Adrenal gland (tissue), 9 donors: ENCODE measurements at regions not wholly inside any gene's neighbourhood (a gene's known extent, or its start where the extent isn't known, plus 50 kb on each side); places are given as distances from the start of the nearest gene placed in this dataset.

Source experiments
- DNase-seq, 7 donors: peaks; one replicate each; pipeline ENCODE4 v3.0.0-alpha.2; 2019 to 2020
- H3K27ac ChIP-seq, 5 donors: fragments of 200-600 bp; sonication (generic) in 4 of 5; 1 replicate in 3 of 5; 2 replicates in 2 of 5; pipeline versions ENCODE4 v1.5.1 to v1.8.0; 2016 to 2020; ENCODE audit warnings: mild to moderate bottlenecking in 1 of 5
- H3K27me3 ChIP-seq: fragments of 200-600 bp; 2 replicates; pipeline ENCODE4 v1.8.0; 2021
- H3K36me3 ChIP-seq, 2 donors: fragments of 200-600 bp; replicated peaks in 1 of 2; 1 replicate in 1 of 2; 2 replicates in 1 of 2; pipeline versions ENCODE4 v1.5.1 to v1.8.0; 2018 to 2022
- H3K4me1 ChIP-seq, 2 donors: fragments of 200-600 bp; replicated peaks in 1 of 2; 1 replicate in 1 of 2; 2 replicates in 1 of 2; pipeline versions ENCODE4 v1.5.1 to v1.8.0; 2018 to 2021
- H3K4me3 ChIP-seq, 4 donors: fragments of 200-600 bp; sonication (generic) in 3 of 4; one replicate each; pipeline ENCODE4 v1.5.1; 2016 to 2018
- H3K9me3 ChIP-seq, 3 donors: fragments of 200-600 bp; sonication (generic) in 1 of 3; replicated peaks in 1 of 3; 1 replicate in 2 of 3; 2 replicates in 1 of 3; pipeline versions ENCODE4 v1.5.1 to v1.8.0; 2016 to 2021
- POLR2A ChIP-seq, 2 donors: fragments of 450-650 bp; IDR thresholded peaks; one replicate each; pipeline ENCODE4 v1.6.1; 2017; ENCODE audit warnings: antibody characterized with exemption in 2 of 2, mild to moderate bottlenecking in 2 of 2, moderate library complexity in 1 of 2
- WGBS, 4 donors: extraction: QIAGEN DNeasy Blood & Tissue Kit in 2 of 4; methylation state at CpG; one replicate each; pipeline versions ENCODE4 v1.1.5 to v1.1.7; 2013 to 2017; 5-methylcytosine and 5-hydroxymethylcytosine counted together
- intact Hi-C, 2 donors: fragments of 100-400 bp; cut with DNase I; formaldehyde crosslinking; loops; one replicate each; pipeline versions ENCODE4 v1.14.1 to v1.15.0; 2022 to 2023
- TF ChIP-seq, protein P1 (sequence below), 6 experiments: fragments of 450-650 bp in 4 of 6; fragments of 200-600 bp in 2 of 6; sonication (generic) in 1 of 6; IDR thresholded peaks; 1 replicate in 5 of 6; 2 replicates in 1 of 6; pipeline versions ENCODE4 v1.5.1 to v1.8.0; 2016 to 2021; ENCODE audit warnings: antibody characterized with exemption in 6 of 6, mild to moderate bottlenecking in 2 of 6, moderate library complexity in 1 of 6
- donor health status: healthy with polysubstance abuse.
- donor health status: Bipolar disorder and iron deficiency.
- donor health status: DM: yes; HTN: yes; CAD: no.
- donor health status: DM: no; HTN: no; CAD: no.
- donor health status: DM: no; HTN: no; CAD: no.

DNA sequence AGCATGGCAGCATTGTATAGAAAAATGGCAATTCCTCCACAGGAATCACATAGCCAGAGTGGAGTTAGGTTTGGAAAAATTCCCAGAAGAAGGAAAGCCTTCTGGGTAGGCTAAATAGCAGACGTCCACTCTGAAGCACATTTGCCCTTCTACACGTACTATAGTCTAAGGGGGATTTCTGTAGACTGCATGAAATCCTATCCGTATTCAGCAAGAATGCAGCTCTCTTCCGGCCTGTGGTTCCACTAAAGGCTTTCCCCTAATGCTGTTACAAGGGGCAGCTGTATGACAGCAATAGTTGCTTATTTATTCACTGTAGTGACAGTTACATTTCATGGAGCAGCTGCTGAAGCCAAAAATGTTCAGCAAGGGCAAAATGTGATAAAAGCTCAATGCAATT, 263.6 kb downstream of the RWDD3 start:
- H3K4me1 ChIP-seq, result no peaks in the 10 kb centered on the region
- 65 to 86% (median 71%) methylated on average over 4 of the region's 4 CpGs for WGBS, 4 donors
- H3K4me3 ChIP-seq, result no peak overlapping the region
- no peaks in the 10 kb centered on the region for H3K27me3 ChIP-seq
- intact Hi-C loops, result no loop called here
- no peak overlapping the region for H3K27ac ChIP-seq
- DNase-seq, result no peak
- no peak for TF ChIP-seq POLR2A (IDR thresholded peaks at IDR 0.05)
- TF ChIP-seq, protein P1, sequence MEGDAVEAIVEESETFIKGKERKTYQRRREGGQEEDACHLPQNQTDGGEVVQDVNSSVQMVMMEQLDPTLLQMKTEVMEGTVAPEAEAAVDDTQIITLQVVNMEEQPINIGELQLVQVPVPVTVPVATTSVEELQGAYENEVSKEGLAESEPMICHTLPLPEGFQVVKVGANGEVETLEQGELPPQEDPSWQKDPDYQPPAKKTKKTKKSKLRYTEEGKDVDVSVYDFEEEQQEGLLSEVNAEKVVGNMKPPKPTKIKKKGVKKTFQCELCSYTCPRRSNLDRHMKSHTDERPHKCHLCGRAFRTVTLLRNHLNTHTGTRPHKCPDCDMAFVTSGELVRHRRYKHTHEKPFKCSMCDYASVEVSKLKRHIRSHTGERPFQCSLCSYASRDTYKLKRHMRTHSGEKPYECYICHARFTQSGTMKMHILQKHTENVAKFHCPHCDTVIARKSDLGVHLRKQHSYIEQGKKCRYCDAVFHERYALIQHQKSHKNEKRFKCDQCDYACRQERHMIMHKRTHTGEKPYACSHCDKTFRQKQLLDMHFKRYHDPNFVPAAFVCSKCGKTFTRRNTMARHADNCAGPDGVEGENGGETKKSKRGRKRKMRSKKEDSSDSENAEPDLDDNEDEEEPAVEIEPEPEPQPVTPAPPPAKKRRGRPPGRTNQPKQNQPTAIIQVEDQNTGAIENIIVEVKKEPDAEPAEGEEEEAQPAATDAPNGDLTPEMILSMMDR (IDR thresholded peaks at IDR 0.05), result no peak
- H3K9me3 ChIP-seq, result no peaks in the 10 kb centered on the region
- no peaks in the 10 kb centered on the region for H3K36me3 ChIP-seq

DNA sequence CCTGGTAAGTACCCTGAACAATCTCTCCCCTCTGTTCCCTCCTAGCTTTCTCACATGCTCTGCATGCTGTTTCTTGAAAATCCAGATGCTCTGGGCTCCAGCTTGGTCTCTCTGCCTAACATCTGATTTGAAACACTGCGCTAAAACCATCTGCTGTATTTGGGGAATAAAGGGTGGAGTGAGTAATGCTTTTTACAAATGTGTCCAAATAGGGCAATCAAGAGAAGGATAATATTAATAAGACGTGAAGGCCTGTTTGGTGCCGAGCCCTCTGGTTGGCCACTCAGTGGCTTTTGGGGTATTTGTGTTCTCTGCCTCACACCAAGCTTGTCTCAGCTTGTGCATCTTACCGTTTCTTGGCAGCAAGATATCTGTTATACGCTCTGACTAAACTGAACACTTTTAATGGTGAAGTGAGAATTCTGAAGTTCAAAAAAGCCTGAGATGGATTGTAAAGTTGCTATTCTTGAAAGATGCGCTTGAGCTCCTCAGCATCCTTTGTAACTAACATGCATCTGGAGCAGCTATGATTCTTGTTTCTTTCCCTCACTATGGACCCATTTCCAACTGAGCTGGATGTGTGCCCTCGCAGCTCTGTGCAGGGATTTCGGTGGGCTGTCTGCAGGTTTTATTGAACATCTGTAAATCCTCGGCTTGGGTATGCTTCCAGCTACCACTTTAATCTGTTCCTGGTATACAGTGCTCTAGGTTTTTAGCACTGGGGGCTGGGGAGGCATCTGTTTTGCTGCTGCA, 269.4 kb downstream of the RWDD3 start:
- no peaks in the 10 kb centered on the region for H3K36me3 ChIP-seq
- intact Hi-C loops, result no loop called here
- no peaks in the 10 kb centered on the region for H3K9me3 ChIP-seq
- WGBS, 4 donors, result 79 to 88% (median 82%) methylated on average over 9 of the region's 9 CpGs
- no peaks in the 10 kb centered on the region for H3K27me3 ChIP-seq
- DNase-seq, result no peak
- no peaks in the 10 kb centered on the region for H3K4me1 ChIP-seq
- H3K4me3 ChIP-seq, result no peak overlapping the region
- no peak overlapping the region for H3K27ac ChIP-seq
- no peak for TF ChIP-seq POLR2A (IDR thresholded peaks at IDR 0.05)
- TF ChIP-seq, protein P1 (IDR thresholded peaks at IDR 0.05), result no peak

DNA sequence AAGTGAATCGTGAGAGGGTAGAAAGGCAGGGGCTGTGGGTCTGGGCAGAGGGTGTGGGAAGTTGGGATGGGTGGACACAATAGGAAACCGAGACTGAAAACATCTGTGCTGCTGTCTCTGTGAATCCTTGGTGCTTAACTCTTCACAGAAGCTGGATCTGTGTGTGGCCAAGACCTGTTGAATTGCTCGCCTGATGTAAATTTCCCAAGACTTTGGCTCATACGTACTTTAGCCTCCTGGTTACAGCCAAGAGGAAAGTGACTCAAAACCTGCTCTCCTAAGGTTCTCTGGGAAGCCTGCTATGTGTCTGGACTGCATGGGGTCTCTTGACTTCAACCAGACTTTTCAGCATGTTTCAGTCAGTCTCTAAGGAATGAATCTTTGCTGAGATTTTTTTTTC, 270.3 kb downstream of the RWDD3 start:
- H3K4me1 ChIP-seq, result no peaks in the 10 kb centered on the region
- H3K27ac ChIP-seq, result no peak overlapping the region
- no peak overlapping the region for H3K4me3 ChIP-seq
- H3K36me3 ChIP-seq, result no peaks in the 10 kb centered on the region
- no peak for DNase-seq
- intact Hi-C loops, result no loop called here
- WGBS, 4 donors, result 58 to 72% (median 67%) methylated on average over 4 of the region's 4 CpGs
- H3K27me3 ChIP-seq, result no peaks in the 10 kb centered on the region
- no peak for TF ChIP-seq POLR2A (IDR thresholded peaks at IDR 0.05)
- TF ChIP-seq, protein P1 (IDR thresholded peaks at IDR 0.05), result no peak
- no peaks in the 10 kb centered on the region for H3K9me3 ChIP-seq

DNA sequence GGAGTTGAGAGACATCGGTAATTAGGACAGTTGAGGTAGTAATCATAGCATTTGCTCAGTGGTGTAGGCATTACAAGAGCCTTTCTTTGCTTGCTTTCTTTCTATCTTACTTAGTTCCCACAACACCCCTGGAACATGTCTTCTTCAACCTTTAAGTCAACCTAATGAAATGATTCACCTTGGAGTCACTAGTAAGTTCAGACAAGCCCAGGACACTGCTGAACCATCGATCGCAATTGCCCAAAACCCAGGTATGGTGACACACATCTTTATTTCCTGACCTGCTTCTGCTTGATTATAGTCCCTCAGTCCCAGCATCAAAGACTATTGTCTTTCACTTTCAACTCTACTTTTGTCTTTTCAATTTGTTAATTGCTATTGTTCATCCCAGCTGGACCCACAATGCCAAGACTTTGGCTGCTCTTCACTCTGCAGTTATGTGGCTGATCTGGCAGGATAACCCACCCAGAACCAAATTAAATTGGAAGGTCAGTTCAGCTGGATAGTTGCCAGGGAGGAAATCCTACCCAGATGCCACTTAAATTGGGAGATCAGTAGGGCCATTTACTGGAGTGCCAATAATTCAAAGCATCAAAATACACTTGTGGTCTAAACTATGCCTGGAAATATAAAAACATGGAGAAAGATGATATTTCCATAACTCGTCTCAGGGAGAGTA, 272.9 kb downstream of the RWDD3 start:
- Histone ChIP-seq H3K27ac (no peak overlapping the region), H3K4me3 (no peak overlapping the region), H3K36me3 (no peaks in the 10 kb centered on the region), H3K9me3 (no peaks in the 10 kb centered on the region), H3K4me1 (no peaks in the 10 kb centered on the region), H3K27me3 (no peaks in the 10 kb centered on the region)
- DNase-seq, result no peak
- TF ChIP-seq, protein P1 (IDR thresholded peaks at IDR 0.05), result no peak
- no peak for TF ChIP-seq POLR2A (IDR thresholded peaks at IDR 0.05)
- 83 to 90% (median 84%) methylated on average over 4 of the region's 4 CpGs for WGBS, 4 donors
- intact Hi-C loops, result no loop called here
